H9 (cell line): ENCODE measurements at regions not wholly inside any gene's neighbourhood (a gene's known extent, or its start where the extent isn't known, plus 50 kb on each side); places are given as distances from the start of the nearest gene placed in this dataset.

Experiments used
- DNase-seq: peaks from one replicate; pipeline ENCODE4 v3.0.0-alpha.2; 2017
- H2AFZ ChIP-seq: one replicate; pipeline ENCODE4 v1.6.1; 2013; ENCODE audit warnings: mild to moderate bottlenecking, low read length, control low read depth, moderate library complexity
- H2AK5ac ChIP-seq: 2 replicates; pipeline ENCODE4 v1.6.1; 2013; ENCODE audit warnings: low read length, control low read depth, mixed read lengths; ENCODE audit not compliant: insufficient read length
- H2BK120ac ChIP-seq: one replicate; pipeline ENCODE4 v1.6.1; 2013; ENCODE audit warnings: low read depth, mild to moderate bottlenecking, low read length, control low read depth, inconsistent platforms; ENCODE audit not compliant: poor library complexity, severe bottlenecking
- H2BK12ac ChIP-seq: 2 replicates; pipeline ENCODE4 v1.6.1; 2013; ENCODE audit warnings: low read length, control low read depth, mixed read lengths, low read depth; ENCODE audit not compliant: insufficient read length
- H2BK15ac ChIP-seq: 2 replicates; pipeline ENCODE4 v1.6.1; 2013; ENCODE audit warnings: low read depth, low read length, control low read depth
- H2BK20ac ChIP-seq: one replicate; pipeline ENCODE4 v1.6.1; 2013; ENCODE audit warnings: low read depth, mild to moderate bottlenecking, low read length, control low read depth, inconsistent platforms; ENCODE audit not compliant: poor library complexity, severe bottlenecking
- H2BK5ac ChIP-seq: 2 replicates; pipeline ENCODE4 v1.6.1; 2013; ENCODE audit warnings: low read length, control low read depth, mixed read lengths; ENCODE audit not compliant: insufficient read length
- H3K14ac ChIP-seq: 2 replicates; pipeline ENCODE4 v1.6.1; 2013; ENCODE audit warnings: low read length, control low read depth; ENCODE audit not compliant: insufficient read depth
- H3K18ac ChIP-seq: 2 replicates; pipeline ENCODE4 v1.6.1; 2013; ENCODE audit warnings: low read depth, mild to moderate bottlenecking, mixed read lengths, low read length, control low read depth; ENCODE audit not compliant: insufficient read length
- H3K23ac ChIP-seq: 2 replicates; pipeline ENCODE4 v1.6.1; 2013; ENCODE audit warnings: low read length, control low read depth, mixed read lengths, low read depth; ENCODE audit not compliant: insufficient read length
- H3K23me2 ChIP-seq: 2 replicates; pipeline ENCODE4 v1.6.1; 2013; ENCODE audit warnings: low read depth, mild to moderate bottlenecking, mixed read lengths, low read length, control low read depth; ENCODE audit not compliant: insufficient read length, poor library complexity, severe bottlenecking
- H3K27ac ChIP-seq: 2 replicates; pipeline ENCODE4 v1.5.1; 2013; ENCODE audit warnings: low read length, control low read depth, mixed read lengths, low read depth; ENCODE audit not compliant: insufficient read length
- H3K27me3 ChIP-seq: 2 replicates; pipeline ENCODE4 v1.6.1; 2013; ENCODE audit warnings: low read length, control low read depth, inconsistent platforms; ENCODE audit not compliant: insufficient read depth
- H3K4ac ChIP-seq: 2 replicates; pipeline ENCODE4 v1.6.1; 2013; ENCODE audit warnings: low read depth, mild to moderate bottlenecking, control low read depth, inconsistent platforms, low read length, moderate library complexity
- H3K4me1 ChIP-seq: 2 replicates; pipeline ENCODE4 v1.6.1; 2013; ENCODE audit warnings: low read length, control low read depth, inconsistent platforms; ENCODE audit not compliant: insufficient read depth
- H3K4me2 ChIP-seq: 2 replicates; pipeline ENCODE4 v1.6.1; 2013; ENCODE audit warnings: low read length, control low read depth, mixed read lengths; ENCODE audit not compliant: insufficient read length, insufficient read depth
- H3K56ac ChIP-seq: 2 replicates; pipeline ENCODE4 v1.6.1; 2013; ENCODE audit warnings: low read depth, mild to moderate bottlenecking, mixed read lengths, low read length, control low read depth; ENCODE audit not compliant: insufficient read length
- H3K79me1 ChIP-seq: 2 replicates; pipeline ENCODE4 v1.6.1; 2013; ENCODE audit warnings: low read depth, mild to moderate bottlenecking, moderate library complexity, low read length, control low read depth, inconsistent platforms; ENCODE audit not compliant: insufficient read depth, poor library complexity, severe bottlenecking
- H3K79me2 ChIP-seq: 2 replicates; pipeline ENCODE4 v1.6.1; 2013; ENCODE audit warnings: low read length, control low read depth, inconsistent platforms; ENCODE audit not compliant: insufficient read depth
- H3K9ac ChIP-seq: 2 replicates; pipeline ENCODE4 v1.6.1; 2013; ENCODE audit warnings: low read length, control low read depth, mixed read lengths; ENCODE audit not compliant: insufficient read length; ENCODE audit errors: extremely low read depth
- H3K9me3 ChIP-seq: one replicate; pipeline ENCODE4 v1.6.1; 2013; ENCODE audit warnings: low read depth, low read length, inconsistent platforms; ENCODE audit not compliant: control insufficient read depth
- H3T11ph ChIP-seq: one replicate; pipeline ENCODE4 v1.6.1; 2013; ENCODE audit warnings: mild to moderate bottlenecking, low read length, control low read depth, inconsistent platforms
- H4K20me1 ChIP-seq: one replicate; pipeline ENCODE4 v1.6.1; 2013; ENCODE audit not compliant: control insufficient read depth, insufficient read length, insufficient read depth
- H4K5ac ChIP-seq: 2 replicates; pipeline ENCODE4 v1.6.1; 2013; ENCODE audit warnings: low read depth, mild to moderate bottlenecking, mixed read lengths, low read length, control low read depth; ENCODE audit not compliant: insufficient read length
- H4K8ac ChIP-seq: replicated peaks from 2 replicates; pipeline ENCODE4 v1.6.1; 2013; ENCODE audit warnings: low read length, control low read depth, mixed read lengths, low read depth; ENCODE audit not compliant: insufficient read length
- H4K91ac ChIP-seq: 2 replicates; pipeline ENCODE4 v1.6.1; 2013; ENCODE audit warnings: low read depth, mild to moderate bottlenecking, moderate library complexity, mixed read lengths, low read length, control low read depth; ENCODE audit not compliant: insufficient read length
- H3K27ac Mint-ChIP-seq, 3 experiments: 2 replicates in 2 of 3; 3 replicates in 1 of 3; pipeline ENCODE4 v1.8.0; 2020 to 2021; ENCODE audit warnings: mixed read lengths in 3 of 3, mild to moderate bottlenecking in 1 of 3, moderate library complexity in 1 of 3
- H3K27me3 Mint-ChIP-seq: 2 replicates; pipeline ENCODE4 v1.8.0; 2021; ENCODE audit warnings: low read depth, mild to moderate bottlenecking, moderate library complexity, mixed read lengths
- H3K36me3 Mint-ChIP-seq, 3 experiments: 2 replicates in 2 of 3; 3 replicates in 1 of 3; pipeline ENCODE4 v1.8.0; 2020 to 2021; ENCODE audit warnings: low read depth in 3 of 3, mixed read lengths in 3 of 3; ENCODE audit not compliant: insufficient read depth in 1 of 3
- H3K4me1 Mint-ChIP-seq, 2 experiments: 2 replicates each; pipeline ENCODE4 v1.8.0; 2020; ENCODE audit warnings: mixed read lengths in 2 of 2
- H3K4me3 Mint-ChIP-seq, 2 experiments: 2 replicates in 1 of 2; 3 replicates in 1 of 2; pipeline ENCODE4 v1.8.0; 2020 to 2021; ENCODE audit warnings: mild to moderate bottlenecking in 2 of 2, mixed read lengths in 2 of 2, moderate library complexity in 1 of 2
- H3K9me3 Mint-ChIP-seq, 2 experiments: 2 replicates in 1 of 2; 3 replicates in 1 of 2; pipeline ENCODE4 v1.8.0; 2020; ENCODE audit warnings: mild to moderate bottlenecking in 2 of 2, mixed read lengths in 2 of 2, moderate library complexity in 1 of 2
- WGBS: extraction: QIAGEN DNeasy Blood & Tissue Kit; methylation state at CpG from one replicate; pipeline ENCODE4 v1.1.7; 2013; ENCODE audit warnings: missing lambda C conversion rate, low lambda C conversion rate, mixed read lengths; ENCODE audit not compliant: insufficient read length; ENCODE audit errors: extremely low coverage; 5-methylcytosine and 5-hydroxymethylcytosine counted together
- TF ChIP-seq, protein P1 (sequence below): fragments of 200-600 bp; sonication (generic); conservative IDR thresholded peaks from 3 replicates; pipeline ENCODE4 v1.8.0; 2021; ENCODE audit warnings: antibody characterized with exemption, mild to moderate bottlenecking

GRCh38 chr2:129819855-129820254 lies 159.6 kb upstream of the RAB6C start:
- Histone ChIP-seq H3K4me1 (no peaks in the 10 kb centered on the region), H2BK120ac (no peak overlapping the region)

More at GRCh38 chr2:129819855-129820254, 159.6 kb upstream of the RAB6C start:
- Histone ChIP-seq H4K91ac (no peak overlapping the region), H2AFZ (no peak overlapping the region), H2AK5ac (no peak overlapping the region), H3K23ac (no peak overlapping the region), H3K4ac (no peak overlapping the region), H2BK20ac (no peak overlapping the region), H2BK5ac (no peak overlapping the region), H3K14ac (peak overlapping the region; percentile 20; the same call in 1 of the 2 replicates), H2BK12ac (no peak overlapping the region), H3K27me3 (no peaks in the 10 kb centered on the region), H3T11ph (no peak overlapping the region), H3K79me1 (no peaks in the 10 kb centered on the region), H3K4me2 (no peak overlapping the region), H3K23me2 (no peaks in the 10 kb centered on the region), H2BK15ac (no peak overlapping the region), H3K9ac (no peak overlapping the region), H4K8ac (no peak overlapping the region), H3K79me2 (no peaks in the 10 kb centered on the region), H3K18ac (no peak overlapping the region), H3K56ac (no peak overlapping the region), H4K20me1 (no peaks in the 10 kb centered on the region), H3K9me3 (peaks cover 6% of the 10 kb centered on the region), H3K27ac (no peak overlapping the region), H4K5ac (no peak overlapping the region)
- peaks cover 9 to 12% of the 10 kb centered on the region in 2 experiments for H3K4me1 Mint-ChIP-seq
- no peak for DNase-seq
- H3K4me3 Mint-ChIP-seq: no peak overlapping the region
- H3K36me3 Mint-ChIP-seq: peaks cover 11 to 15% (median 12%) of the 10 kb centered on the region in 3 experiments
- TF ChIP-seq, protein P1, sequence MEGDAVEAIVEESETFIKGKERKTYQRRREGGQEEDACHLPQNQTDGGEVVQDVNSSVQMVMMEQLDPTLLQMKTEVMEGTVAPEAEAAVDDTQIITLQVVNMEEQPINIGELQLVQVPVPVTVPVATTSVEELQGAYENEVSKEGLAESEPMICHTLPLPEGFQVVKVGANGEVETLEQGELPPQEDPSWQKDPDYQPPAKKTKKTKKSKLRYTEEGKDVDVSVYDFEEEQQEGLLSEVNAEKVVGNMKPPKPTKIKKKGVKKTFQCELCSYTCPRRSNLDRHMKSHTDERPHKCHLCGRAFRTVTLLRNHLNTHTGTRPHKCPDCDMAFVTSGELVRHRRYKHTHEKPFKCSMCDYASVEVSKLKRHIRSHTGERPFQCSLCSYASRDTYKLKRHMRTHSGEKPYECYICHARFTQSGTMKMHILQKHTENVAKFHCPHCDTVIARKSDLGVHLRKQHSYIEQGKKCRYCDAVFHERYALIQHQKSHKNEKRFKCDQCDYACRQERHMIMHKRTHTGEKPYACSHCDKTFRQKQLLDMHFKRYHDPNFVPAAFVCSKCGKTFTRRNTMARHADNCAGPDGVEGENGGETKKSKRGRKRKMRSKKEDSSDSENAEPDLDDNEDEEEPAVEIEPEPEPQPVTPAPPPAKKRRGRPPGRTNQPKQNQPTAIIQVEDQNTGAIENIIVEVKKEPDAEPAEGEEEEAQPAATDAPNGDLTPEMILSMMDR: no peak
- H3K9me3 Mint-ChIP-seq: peaks cover 10 to 18% of the 10 kb centered on the region in 2 experiments
- H3K27ac Mint-ChIP-seq: no peak overlapping the region
- H3K27me3 Mint-ChIP-seq: peaks cover 2% of the 10 kb centered on the region
- no CpG with 5 or more reads among the region's 7 CpGs for WGBS
